ENCODE measurements at regions not wholly inside any gene's neighbourhood (a gene's known extent, or its start where the extent isn't known, plus 50 kb on each side); places are given as distances from the start of the nearest gene placed in this dataset.
A peak's percentile ranks its signal among the peaks of the same experiment; 100 is the strongest.
"Not testable (repeated sequence)": the region's sequence is repeated elsewhere in the genome, so short reads cannot be mapped to it uniquely, and the experiment has no call there.

DNA sequence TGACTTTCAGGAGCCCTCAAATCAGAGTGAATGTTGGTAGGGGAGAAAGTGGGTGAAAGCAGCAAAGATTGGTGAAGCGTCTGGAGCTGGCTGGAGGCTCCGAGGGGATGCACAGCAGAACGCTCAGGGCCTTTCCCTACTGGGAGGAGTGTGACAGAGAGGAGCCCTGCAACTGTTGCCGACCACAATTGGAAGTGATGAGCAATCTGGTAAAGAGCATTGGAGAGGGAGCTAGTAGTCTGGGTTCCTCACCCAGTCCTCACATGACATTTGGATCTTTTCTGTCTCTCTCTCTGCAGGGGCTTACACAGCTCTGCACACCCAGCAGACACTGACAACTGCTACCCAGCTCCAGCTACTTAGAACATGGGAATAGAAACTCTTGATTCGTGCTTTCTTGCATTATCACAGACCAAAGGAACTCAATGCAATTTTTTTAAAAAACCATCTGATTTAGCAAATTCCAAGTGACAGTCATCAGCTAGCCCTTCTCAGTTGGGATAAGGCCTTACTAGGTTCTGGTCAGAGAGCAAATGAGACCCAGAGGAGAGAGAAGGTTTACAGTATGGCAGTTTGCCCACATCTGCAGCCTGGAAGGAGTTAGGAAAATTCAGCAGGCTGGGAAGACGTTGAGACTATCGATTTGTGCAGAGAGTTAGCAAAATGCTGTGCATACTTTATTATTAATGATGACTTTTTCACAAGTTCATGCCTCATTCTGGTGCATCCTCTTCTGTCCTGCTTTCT lies 278.0 kb upstream of the PLET1 start:
- Mint-ChIP-seq H3K4me1 (ENCODE audit: low read depth) (peaks cover 55% of the 10 kb centered on the region), H3K36me3 (ENCODE audit: low read depth) (no peaks in the 10 kb centered on the region), H3K9me3 (no peaks in the 10 kb centered on the region), H3K27me3 (peaks cover 17% of the 10 kb centered on the region), H3K4me3 (no peak overlapping the region), H3K27ac (no peak overlapping the region)
- Histone ChIP-seq H3K4me1 (ENCODE audit: insufficient read depth, low read length) (peaks cover 13% of the 10 kb centered on the region), H3K9me3 (ENCODE audit: control insufficient read depth in 1 of 2, insufficient read depth in 1 of 2, low read length in 2 of 2) (no peaks in the 10 kb centered on the region), H3K36me3 (ENCODE audit: insufficient read depth, low read length) (no peaks in the 10 kb centered on the region), H3K27ac (ENCODE audit: low read depth in 1 of 2, low read length in 2 of 2) (no peak overlapping the region), H3K27me3 (ENCODE audit: control insufficient read depth in 1 of 2, insufficient read depth in 2 of 2, low read length in 2 of 2) (peaks cover 0 to 6% of the 10 kb centered on the region in 2 experiments), H3K4me3 (ENCODE audit: low read length) (no peak overlapping the region)
- TF ChIP-seq, protein P1, sequence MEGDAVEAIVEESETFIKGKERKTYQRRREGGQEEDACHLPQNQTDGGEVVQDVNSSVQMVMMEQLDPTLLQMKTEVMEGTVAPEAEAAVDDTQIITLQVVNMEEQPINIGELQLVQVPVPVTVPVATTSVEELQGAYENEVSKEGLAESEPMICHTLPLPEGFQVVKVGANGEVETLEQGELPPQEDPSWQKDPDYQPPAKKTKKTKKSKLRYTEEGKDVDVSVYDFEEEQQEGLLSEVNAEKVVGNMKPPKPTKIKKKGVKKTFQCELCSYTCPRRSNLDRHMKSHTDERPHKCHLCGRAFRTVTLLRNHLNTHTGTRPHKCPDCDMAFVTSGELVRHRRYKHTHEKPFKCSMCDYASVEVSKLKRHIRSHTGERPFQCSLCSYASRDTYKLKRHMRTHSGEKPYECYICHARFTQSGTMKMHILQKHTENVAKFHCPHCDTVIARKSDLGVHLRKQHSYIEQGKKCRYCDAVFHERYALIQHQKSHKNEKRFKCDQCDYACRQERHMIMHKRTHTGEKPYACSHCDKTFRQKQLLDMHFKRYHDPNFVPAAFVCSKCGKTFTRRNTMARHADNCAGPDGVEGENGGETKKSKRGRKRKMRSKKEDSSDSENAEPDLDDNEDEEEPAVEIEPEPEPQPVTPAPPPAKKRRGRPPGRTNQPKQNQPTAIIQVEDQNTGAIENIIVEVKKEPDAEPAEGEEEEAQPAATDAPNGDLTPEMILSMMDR (IDR thresholded peaks at IDR 0.05) = no peak
- DNase-seq = no peak
- ATAC-seq (ENCODE audit: poor library complexity) = no peak
- intact Hi-C loops (cut with DNase I, micrococcal nuclease) = no loop called here
- CTCF ChIA-PET = no interaction called here
- POLR2A ChIA-PET = interaction anchor here (0.9 kb wide), 1 partner anchor 18 kb away, joined by 4 read pairs; no protein-coding TSS in a partner anchor

DNA sequence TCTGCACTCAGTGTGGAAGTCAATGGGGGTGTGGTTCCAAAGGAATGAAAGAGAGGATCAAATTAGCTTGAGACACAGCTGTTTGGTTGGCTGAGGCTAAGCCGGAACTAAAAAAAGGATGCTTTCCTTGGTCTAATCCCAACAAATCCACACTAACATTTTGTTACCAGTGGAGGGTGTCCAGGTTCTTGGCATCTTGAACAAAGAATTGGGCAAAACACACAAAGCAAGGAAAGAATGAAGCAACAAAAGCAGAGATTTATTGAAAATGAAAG lies 278.6 kb upstream of the PLET1 start:
- H3K36me3 Mint-ChIP-seq (ENCODE audit: low read depth); H3K4me3 ChIP-seq (ENCODE audit: low read length); H3K9me3 Mint-ChIP-seq; DNase-seq; H3K36me3 ChIP-seq (ENCODE audit: insufficient read depth, low read length); intact Hi-C loops (cut with DNase I, micrococcal nuclease); H3K27ac ChIP-seq (ENCODE audit: low read depth in 1 of 2, low read length in 2 of 2); H3K27me3 ChIP-seq (ENCODE audit: control insufficient read depth in 1 of 2, insufficient read depth in 2 of 2, low read length in 2 of 2); H3K9me3 ChIP-seq (ENCODE audit: control insufficient read depth in 1 of 2, insufficient read depth in 1 of 2, low read length in 2 of 2); H3K27ac Mint-ChIP-seq; ATAC-seq (ENCODE audit: poor library complexity); H3K4me3 Mint-ChIP-seq; CTCF ChIA-PET; POLR2A ChIA-PET: not testable (repeated sequence)
- peaks cover 13% of the 10 kb centered on the region for H3K4me1 ChIP-seq (ENCODE audit: insufficient read depth, low read length)
- peaks cover 17% of the 10 kb centered on the region for H3K27me3 Mint-ChIP-seq
- H3K4me1 Mint-ChIP-seq (ENCODE audit: low read depth) = peaks cover 60% of the 10 kb centered on the region

DNA sequence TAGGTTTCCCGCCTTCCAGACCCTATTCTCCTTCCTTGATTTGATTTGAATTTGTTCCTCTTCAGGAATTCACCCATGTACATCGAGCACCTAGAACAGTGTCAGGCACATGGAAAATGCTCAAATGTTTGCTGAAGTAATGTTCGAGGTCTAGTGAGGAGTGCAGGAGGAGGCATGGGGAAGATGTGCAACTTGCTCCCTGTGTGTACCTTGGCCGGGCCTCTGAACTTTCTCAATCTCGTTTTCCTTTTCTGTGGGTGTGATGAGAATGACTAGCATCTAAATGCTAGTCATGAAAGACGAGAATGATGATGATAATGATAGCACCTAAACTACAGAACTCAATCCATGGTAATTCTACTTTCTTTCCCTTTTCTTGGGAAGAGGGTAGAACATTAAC lies 279.1 kb upstream of the PLET1 start:
- no peaks in the 10 kb centered on the region for H3K9me3 ChIP-seq (ENCODE audit: control insufficient read depth in 1 of 2, insufficient read depth in 1 of 2, low read length in 2 of 2)
- no peak overlapping the region for H3K4me3 ChIP-seq (ENCODE audit: low read length)
- peaks cover 0 to 6% of the 10 kb centered on the region in 2 experiments for H3K27me3 ChIP-seq (ENCODE audit: control insufficient read depth in 1 of 2, insufficient read depth in 2 of 2, low read length in 2 of 2)
- Mint-ChIP-seq H3K4me3 (peak overlapping the region; percentile 5), H3K36me3 (ENCODE audit: low read depth) (no peaks in the 10 kb centered on the region), H3K9me3 (no peaks in the 10 kb centered on the region), H3K4me1 (ENCODE audit: low read depth) (peaks cover 60% of the 10 kb centered on the region), H3K27me3 (peaks cover 17% of the 10 kb centered on the region), H3K27ac (no peak overlapping the region)
- TF ChIP-seq, protein P1 (IDR thresholded peaks at IDR 0.05) = no peak
- no peaks in the 10 kb centered on the region for H3K36me3 ChIP-seq (ENCODE audit: insufficient read depth, low read length)
- H3K4me1 ChIP-seq (ENCODE audit: insufficient read depth, low read length) = peaks cover 13% of the 10 kb centered on the region
- no peak overlapping the region for H3K27ac ChIP-seq (ENCODE audit: low read depth in 1 of 2, low read length in 2 of 2)
- POLR2A ChIA-PET = interaction anchor here (1.4 kb wide), 1 partner anchor 20 kb away, joined by 4 read pairs; no protein-coding TSS in a partner anchor
- DNase-seq (no peak), ATAC-seq (ENCODE audit: poor library complexity) (no peak)
- CTCF ChIA-PET = no interaction called here
- intact Hi-C loops (cut with DNase I, micrococcal nuclease) = no loop called here

DNA sequence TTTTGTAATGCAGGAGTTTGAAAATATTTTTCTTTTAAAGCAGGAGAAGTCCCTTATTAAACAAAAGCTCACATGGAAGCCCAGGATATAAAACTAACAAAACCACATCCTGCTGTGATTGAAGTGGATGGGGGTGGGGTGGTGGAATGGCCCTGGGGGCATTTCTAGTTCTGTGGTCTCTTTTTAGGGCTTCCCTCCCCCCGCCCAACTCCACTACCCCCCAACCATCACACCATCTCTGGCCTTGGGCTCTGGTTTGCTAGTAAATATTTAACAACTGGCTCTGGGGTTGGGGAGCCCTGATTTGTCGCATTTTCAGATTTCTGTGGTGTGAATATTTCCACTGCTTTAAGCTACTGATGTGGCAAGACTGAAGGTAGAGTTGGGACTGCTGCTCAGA lies 279.6 kb upstream of the PLET1 start:
- Mint-ChIP-seq H3K4me3 (peak overlapping the region; percentile 23), H3K36me3 (ENCODE audit: low read depth) (no peaks in the 10 kb centered on the region), H3K27ac (no peak overlapping the region)

More for the DNA sequence above, 279.6 kb upstream of the PLET1 start:
- ChIA-PET CTCF (interaction anchor here (1.6 kb wide), 1 partner anchor 15 kb away, joined by 5 read pairs; no protein-coding TSS in a partner anchor), POLR2A (interaction anchor here (1.4 kb wide), 1 partner anchor 20 kb away, joined by 4 read pairs; no protein-coding TSS in a partner anchor)
- Mint-ChIP-seq H3K27me3 (peaks cover 16% of the 10 kb centered on the region), H3K4me1 (ENCODE audit: low read depth) (peaks cover 60% of the 10 kb centered on the region), H3K9me3 (no peaks in the 10 kb centered on the region)
- TF ChIP-seq, protein P1 (IDR thresholded peaks at IDR 0.05) = no peak
- peaks cover 0 to 4% of the 10 kb centered on the region in 2 experiments for H3K27me3 ChIP-seq (ENCODE audit: control insufficient read depth in 1 of 2, insufficient read depth in 2 of 2, low read length in 2 of 2)
- H3K4me3 ChIP-seq (ENCODE audit: low read length) = no peak overlapping the region
- DNase-seq (no peak), ATAC-seq (ENCODE audit: poor library complexity) (no peak)
- no peaks in the 10 kb centered on the region for H3K36me3 ChIP-seq (ENCODE audit: insufficient read depth, low read length)
- intact Hi-C loops (cut with DNase I, micrococcal nuclease) = no loop called here
- peaks cover 13% of the 10 kb centered on the region for H3K4me1 ChIP-seq (ENCODE audit: insufficient read depth, low read length)
- H3K9me3 ChIP-seq (ENCODE audit: control insufficient read depth in 1 of 2, insufficient read depth in 1 of 2, low read length in 2 of 2) = no peaks in the 10 kb centered on the region
- H3K27ac ChIP-seq (ENCODE audit: low read depth in 1 of 2, low read length in 2 of 2) = no peak overlapping the region

Measured in CD4-positive, alpha-beta T cell (primary cell).